Panc1 (cell line): ENCODE measurements at regions not wholly inside any gene's neighbourhood (a gene's known extent, or its start where the extent isn't known, plus 50 kb on each side); places are given as distances from the start of the nearest gene placed in this dataset.

Experiments used
- POLR2AphosphoS5 ChIP-seq: IDR thresholded peaks from 2 replicates; pipeline ENCODE4 v1.6.1; 2012; ENCODE audit warnings: mild to moderate bottlenecking, low read depth, low read length, moderate library complexity
- SIN3A ChIP-seq: IDR thresholded peaks from 2 replicates; pipeline ENCODE4 v1.6.1; 2012; ENCODE audit warnings: low read depth, mild to moderate bottlenecking, low read length, moderate library complexity, borderline replicate concordance; ENCODE audit not compliant: insufficient read depth
- TCF7L2 ChIP-seq: IDR thresholded peaks from 2 replicates; pipeline ENCODE4 v1.6.1; 2011; ENCODE audit warnings: mild to moderate bottlenecking, low read depth, low read length, inconsistent platforms
- TF ChIP-seq, protein P1 (sequence below): fragments of 450-650 bp; IDR thresholded peaks from 2 replicates; pipeline ENCODE4 v1.5.1; 2017; ENCODE audit warnings: mild to moderate bottlenecking
- TF ChIP-seq, protein P2 (sequence below), 2 experiments: IDR thresholded peaks; 2 replicates each; pipeline ENCODE4 v1.6.1; 2011 to 2012; ENCODE audit warnings: low read depth in 2 of 2, control low read depth in 1 of 2, low read length in 1 of 2, mild to moderate bottlenecking in 1 of 2, moderate library complexity in 1 of 2; ENCODE audit not compliant: insufficient read depth in 1 of 2

DNA sequence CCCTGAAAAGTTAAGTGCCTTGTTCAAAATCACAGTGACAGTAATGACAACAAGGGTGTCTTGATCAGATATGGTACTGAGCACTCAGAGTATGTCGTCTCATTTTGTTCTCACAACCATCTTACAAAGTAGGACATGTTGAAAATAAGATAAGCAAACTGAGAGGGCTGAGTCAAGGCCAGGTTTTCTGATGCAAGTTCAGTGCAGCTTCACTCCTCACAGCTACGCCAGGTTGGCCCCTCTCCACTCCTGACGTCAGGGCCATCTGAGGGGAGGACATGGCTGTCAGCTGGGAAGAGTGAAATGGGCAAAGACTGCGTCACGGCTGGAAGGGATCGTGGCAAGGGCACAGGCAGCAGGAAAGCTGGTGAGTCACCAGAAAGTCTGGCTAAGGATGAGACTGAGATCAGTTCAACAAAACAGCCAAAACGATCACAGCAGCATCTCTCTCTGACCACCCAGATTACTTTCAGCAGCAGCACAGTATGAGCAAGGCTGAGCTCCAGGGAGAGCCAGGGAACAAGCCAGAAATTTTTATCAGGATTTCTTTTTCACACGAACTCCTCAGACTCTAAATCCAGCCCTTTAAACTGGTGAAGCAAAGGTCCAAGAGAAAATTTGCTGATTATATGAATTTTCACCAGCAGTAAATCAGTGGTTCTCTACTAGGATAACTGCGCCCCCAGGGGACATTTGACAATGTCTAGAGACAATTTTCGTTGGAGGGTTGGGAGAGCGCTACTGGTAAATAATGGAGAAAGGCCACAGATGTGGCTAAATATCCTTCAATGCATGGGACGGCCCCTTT is 297.9 kb upstream of the AMIGO2 start:
- TF ChIP-seq POLR2AphosphoS5 (no peak), SIN3A (no peak), TCF7L2 (no peak)
- TF ChIP-seq, protein P1, sequence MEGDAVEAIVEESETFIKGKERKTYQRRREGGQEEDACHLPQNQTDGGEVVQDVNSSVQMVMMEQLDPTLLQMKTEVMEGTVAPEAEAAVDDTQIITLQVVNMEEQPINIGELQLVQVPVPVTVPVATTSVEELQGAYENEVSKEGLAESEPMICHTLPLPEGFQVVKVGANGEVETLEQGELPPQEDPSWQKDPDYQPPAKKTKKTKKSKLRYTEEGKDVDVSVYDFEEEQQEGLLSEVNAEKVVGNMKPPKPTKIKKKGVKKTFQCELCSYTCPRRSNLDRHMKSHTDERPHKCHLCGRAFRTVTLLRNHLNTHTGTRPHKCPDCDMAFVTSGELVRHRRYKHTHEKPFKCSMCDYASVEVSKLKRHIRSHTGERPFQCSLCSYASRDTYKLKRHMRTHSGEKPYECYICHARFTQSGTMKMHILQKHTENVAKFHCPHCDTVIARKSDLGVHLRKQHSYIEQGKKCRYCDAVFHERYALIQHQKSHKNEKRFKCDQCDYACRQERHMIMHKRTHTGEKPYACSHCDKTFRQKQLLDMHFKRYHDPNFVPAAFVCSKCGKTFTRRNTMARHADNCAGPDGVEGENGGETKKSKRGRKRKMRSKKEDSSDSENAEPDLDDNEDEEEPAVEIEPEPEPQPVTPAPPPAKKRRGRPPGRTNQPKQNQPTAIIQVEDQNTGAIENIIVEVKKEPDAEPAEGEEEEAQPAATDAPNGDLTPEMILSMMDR, result no peak
- TF ChIP-seq, protein P2, sequence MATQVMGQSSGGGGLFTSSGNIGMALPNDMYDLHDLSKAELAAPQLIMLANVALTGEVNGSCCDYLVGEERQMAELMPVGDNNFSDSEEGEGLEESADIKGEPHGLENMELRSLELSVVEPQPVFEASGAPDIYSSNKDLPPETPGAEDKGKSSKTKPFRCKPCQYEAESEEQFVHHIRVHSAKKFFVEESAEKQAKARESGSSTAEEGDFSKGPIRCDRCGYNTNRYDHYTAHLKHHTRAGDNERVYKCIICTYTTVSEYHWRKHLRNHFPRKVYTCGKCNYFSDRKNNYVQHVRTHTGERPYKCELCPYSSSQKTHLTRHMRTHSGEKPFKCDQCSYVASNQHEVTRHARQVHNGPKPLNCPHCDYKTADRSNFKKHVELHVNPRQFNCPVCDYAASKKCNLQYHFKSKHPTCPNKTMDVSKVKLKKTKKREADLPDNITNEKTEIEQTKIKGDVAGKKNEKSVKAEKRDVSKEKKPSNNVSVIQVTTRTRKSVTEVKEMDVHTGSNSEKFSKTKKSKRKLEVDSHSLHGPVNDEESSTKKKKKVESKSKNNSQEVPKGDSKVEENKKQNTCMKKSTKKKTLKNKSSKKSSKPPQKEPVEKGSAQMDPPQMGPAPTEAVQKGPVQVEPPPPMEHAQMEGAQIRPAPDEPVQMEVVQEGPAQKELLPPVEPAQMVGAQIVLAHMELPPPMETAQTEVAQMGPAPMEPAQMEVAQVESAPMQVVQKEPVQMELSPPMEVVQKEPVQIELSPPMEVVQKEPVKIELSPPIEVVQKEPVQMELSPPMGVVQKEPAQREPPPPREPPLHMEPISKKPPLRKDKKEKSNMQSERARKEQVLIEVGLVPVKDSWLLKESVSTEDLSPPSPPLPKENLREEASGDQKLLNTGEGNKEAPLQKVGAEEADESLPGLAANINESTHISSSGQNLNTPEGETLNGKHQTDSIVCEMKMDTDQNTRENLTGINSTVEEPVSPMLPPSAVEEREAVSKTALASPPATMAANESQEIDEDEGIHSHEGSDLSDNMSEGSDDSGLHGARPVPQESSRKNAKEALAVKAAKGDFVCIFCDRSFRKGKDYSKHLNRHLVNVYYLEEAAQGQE (IDR thresholded peaks at IDR 0.05; ENCODE audit: insufficient read depth in 1 of 2, low read depth in 2 of 2, low read length in 1 of 2), result no peak
